NCI-H128 (cell line): ENCODE measurements at regions not wholly inside any gene's neighbourhood (a gene's known extent, or its start where the extent isn't known, plus 50 kb on each side); places are given as distances from the start of the nearest gene placed in this dataset.

Experiments used
- DNase-seq: peaks from one replicate; lab custom pipeline; 2025; ENCODE audit not compliant: unreplicated experiment; lab: John Stamatoyannopoulos, UW

DNA sequence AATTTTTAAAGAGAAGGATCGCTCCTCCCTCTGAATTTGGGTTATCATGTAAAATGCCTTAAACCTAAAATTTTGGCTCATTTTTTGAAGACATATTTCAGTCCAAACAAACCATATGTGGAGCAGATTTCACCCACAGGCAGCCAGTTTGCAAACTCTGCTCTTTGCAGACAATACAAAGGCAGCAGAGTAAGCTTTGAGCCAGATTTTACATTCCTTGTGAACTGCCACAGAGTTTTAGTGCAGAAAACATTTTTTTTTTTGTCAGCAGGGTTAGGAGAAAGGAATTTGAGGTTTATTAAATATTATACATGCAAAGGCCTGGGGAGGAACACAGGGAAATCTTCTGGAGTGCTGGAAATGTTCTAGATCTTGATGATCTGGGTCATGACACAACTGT is 171.9 kb upstream of the FN1 start:
- no peak for DNase-seq

DNA sequence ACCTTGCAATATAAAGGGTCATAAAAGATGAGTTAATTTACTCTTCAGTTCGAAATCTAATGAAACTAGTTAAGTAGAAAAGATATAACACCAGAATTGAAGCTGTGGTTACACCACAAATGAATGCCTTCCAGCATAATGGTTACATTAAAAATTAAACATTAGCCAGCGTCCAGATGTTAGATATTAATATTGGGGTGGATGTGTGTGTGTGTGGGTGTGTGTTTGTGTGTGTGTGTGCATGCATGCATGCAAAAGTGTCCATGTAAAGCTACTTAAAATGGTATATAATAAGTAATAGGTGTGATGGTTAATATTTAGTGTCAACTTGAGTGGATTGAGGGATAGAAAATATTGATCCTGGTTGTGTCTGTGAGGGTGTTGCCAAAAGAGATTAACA is 170.4 kb upstream of the FN1 start:
- no peak for DNase-seq

DNA sequence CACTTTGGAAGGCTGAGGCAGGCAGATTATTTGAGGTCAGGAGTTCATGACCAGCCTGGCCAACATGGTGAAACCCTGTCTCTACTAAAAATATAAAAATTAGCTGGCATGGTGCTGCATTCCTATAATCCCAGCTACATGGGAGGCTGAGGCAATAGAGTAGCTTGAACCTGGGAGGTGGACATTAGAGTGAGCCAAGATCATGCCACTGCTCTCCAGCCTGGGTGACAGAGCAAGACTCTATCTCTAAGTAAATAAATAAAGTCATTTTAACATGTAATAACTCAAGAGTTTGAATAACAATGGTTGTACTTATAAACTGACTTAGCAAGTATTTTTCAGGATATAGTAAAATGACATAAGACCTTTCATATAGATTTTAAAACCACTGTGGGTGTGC is 169.3 kb upstream of the FN1 start:
- no peak for DNase-seq

DNA sequence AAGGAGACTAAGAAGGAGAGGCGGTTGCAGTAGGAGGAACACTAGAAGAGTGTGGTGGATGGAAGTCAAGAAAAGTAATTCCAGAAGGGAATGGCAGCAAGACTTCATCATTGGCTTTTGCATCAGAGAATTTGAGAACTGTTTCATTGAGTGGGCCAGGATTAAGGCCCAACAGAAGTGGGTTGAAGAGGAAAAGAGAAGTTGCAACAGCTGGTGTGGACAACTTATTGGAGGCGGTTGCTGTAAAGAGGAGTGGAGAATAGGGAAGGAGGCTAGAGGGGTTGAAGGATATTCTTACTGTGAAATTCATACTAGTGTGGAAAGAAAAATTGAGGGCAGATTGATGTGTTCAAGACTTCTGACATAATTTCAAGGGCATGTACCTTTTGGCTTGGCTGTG is 168.7 kb upstream of the FN1 start:
- no peak for DNase-seq

DNA sequence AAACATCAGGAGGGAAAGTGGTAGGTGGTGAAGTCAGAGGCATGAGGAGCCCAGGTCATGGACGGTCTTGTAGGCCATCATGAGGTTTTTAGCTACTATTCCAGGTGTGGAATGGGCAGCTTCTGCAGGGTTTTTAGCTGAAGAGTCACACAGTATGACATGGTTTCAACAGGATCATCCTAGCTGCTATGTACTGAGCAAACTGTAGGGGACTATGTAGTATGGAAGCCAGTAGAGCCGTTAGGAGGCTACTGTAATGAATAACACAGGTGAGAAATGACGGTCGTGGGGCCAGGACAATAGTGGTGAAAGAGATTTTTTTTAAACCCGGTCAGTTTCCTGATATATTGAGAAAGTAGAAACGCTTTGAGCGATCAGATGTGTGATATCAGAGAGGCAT is 167.6 kb upstream of the FN1 start:
- no peak for DNase-seq

DNA sequence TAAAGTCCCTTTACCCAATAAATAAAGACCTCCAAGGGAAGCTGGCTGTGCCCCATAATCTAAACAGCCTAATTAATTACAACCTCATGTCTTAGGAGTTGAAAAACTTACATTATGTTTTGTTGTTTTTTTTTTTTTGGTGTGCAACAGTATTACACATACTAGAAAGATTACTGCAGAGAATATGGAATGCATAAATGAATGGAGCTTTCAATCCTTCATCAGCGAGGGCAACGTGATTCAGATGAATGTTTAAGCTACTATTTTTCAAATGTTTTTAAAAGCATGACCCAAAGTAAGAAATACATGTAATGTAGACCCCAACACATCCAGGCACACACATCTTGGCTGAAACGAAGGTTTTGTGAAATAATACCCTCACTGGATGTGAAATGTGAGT is 167.1 kb upstream of the FN1 start:
- no peak for DNase-seq

DNA sequence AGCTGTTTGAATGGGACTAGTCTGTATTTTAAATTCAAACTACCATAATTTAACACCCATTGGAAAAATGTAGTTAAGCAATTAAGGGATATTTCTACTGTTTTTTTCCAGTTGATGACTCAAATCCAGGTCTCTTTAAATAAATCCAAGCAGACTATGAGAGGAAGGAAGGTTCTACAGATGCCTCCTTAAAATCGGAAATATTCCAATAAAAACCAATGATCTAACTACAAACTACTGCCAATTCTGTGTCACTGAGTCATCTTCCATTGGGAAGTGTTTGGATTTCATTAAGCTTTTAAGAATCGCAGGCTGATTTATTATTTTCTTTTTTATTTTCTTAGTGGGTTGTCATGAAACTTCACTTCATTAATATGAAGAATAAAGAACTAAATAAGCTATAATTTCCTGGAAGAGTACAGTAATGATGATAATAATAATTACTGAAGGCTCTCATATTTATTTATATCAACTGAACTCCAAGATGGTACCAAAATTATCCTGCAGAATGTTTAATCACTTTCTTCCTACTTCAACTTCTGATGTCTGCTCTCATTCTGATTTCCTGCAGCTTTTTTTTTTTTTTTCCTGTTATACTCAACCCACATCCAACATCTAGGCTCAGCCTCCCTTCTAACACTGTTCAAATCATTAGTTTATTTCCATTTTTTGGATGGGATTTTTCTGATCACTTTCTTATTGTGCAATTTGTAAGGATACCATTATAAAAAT is 166.3 kb upstream of the FN1 start:
- DNase-seq, result no peak

DNA sequence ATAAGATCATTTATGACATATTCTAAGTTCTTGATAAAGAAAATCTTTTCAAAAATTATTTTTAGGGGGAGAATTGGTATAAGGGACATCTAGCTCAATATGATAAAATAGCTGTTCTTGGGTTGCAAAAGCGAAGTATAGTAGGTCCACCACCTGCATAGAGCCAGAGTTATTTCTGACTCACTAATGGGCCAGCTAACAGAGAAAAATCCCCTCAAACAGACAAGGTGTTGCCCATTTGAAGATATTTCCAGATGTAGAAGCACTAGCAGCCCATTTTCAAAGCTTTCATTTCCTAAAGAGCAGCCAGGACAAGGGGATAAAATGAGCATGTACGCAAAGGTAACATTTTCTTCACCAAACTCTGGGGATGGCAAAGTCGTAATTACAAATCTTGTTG is 165.7 kb upstream of the FN1 start:
- no peak for DNase-seq

DNA sequence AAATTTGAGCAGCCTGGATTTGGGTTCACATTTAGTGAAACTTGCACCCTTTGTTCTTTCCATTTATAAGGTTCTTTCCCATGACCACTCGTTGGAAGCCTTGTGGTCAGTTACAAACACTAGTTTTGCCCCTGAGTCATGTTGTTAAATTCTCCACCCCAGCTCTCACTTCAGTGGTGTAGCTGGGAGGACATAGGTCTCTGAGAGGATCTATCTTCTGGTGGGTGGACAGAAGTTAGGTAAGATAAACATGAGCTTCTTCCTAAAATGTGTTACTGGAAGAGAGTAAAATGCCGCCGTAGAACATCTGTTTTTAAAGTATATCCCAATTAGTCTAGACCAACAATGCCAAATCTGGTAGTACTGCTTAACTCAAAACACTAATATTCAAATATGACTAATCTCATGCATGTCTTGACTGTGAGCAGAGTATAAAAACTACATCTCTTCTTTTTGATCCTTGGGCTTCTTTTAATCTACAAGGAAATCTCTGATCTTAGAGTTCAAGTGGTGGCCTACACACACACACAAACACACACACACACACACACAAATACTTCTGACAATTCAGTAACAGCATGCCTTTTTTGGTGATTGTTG is 162.6 kb upstream of the FN1 start:
- no peak for DNase-seq

DNA sequence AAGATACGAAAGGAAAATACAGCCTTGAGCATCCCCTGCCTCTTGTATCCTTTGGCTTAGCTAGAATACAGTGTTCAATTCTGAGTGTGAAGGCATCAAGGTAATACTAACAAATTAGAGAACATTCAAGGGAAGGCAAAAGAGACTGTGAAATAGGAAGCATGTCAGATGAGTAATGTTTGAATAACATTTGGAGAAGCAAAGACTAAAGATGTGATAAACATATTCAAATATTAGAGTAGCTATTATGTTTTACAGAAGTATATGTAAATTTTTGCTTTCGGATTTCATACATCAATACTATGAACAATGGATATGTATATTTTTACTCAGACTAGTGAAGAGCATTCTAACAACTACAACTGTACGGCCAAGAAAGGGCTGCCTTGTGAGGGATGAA is 161.7 kb upstream of the FN1 start:
- no peak for DNase-seq

DNA sequence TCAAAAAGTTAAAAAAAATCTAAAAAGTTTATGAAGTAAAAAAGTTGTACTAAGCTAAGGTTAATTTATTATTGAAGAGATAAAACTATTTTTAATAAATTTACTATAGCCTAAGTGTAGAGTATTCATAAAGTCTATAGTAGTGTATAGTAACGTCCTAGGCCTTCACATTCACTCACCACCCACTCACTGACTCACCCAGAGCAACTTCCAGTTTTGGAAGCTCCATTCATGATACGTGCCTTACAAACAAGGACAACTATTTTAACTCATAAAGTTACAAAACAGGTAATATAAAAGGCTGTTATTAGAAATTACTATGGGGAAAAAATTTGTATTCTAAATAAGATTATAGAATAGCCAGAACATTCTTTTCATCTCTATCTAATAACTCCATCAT is 158.9 kb upstream of the FN1 start:
- no peak for DNase-seq

DNA sequence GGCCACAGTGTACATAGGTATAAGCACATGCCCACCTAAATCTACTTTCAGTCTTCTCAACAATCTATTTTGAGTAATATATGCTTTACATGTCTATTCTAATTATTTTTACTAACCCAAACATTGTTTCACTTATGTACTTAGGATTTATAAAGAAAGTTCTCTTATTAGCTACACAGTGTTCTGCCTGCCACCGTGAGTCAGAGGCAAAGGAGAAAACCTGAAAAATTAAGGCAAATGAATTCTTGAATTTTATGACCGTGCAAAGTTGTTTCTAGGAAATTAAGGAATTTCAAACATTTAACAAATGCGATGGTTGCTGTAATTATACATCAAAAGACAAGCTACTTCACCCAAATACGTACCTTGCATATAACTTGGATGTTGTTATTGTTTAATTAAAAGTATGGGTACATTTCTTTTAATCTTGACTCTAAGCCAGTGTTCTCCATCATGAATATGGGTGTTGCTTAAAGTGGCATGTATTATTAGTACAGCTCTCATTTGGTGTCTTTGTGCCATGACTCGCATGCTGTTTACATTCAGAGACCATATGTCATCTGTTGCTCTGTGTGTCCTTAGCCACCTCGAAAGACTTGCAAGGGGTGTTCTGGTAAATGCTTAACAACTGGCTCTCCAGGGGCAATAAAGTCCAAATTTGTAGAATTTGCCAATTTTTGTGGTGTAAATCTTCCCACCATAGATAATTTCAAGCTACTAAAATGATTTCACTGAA is 154.3 kb upstream of the FN1 start:
- no peak for DNase-seq

DNA sequence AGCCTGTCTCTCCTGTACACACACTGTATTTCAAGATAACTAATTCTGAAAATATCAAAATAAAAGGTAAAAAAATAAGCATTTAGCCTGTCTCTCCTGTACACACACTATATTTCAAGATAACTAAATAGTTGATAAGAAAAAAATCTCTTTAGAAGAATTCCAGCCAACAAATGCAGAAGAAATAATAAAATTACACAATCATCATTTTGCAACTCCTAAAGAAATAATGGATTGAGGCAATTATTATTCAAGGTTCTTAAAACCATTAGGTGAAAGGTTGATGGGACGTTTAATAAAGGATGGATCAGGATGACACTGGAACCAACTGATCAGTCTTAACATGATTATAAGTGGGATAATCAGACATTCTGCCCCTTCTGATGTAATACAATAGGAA is 148.0 kb upstream of the FN1 start:
- no peak for DNase-seq

DNA sequence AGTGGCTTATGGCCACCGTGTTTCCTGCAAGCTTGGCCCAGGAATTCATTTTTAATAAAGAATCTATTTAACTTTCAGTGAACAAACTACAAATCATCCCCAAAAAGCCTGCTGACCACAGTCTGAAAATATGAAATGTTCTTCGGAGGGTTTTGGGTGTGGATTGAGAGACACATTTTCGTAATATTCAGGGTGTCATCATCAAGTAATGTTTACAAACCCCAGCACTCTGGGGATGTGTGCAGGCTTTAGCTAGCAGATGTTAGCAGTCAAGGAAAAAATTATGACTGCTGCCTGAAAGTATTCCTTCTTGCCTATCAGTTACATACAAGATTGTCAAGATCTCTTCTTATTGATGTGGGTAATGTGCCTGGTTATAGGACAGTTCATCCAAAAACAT is 143.9 kb upstream of the FN1 start:
- DNase-seq, result no peak

DNA sequence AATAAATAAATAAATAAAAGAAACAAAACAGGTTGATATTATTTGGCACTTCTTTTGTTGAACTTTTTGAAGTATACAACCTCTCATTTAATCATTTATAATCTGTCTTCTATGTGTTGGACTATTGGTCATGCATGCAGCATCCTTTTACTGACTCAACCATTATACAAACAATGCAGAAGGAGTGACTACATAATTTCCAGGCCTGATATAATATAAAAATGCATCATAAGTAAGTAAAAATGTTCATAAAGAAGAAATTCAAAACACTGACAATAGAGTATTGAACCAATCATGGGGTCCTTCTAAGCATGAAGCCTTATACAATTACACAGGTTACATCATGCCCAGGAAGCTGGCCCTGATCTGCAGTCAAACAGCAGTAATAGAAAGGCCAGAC is 141.5 kb upstream of the FN1 start:
- DNase-seq, result no peak

DNA sequence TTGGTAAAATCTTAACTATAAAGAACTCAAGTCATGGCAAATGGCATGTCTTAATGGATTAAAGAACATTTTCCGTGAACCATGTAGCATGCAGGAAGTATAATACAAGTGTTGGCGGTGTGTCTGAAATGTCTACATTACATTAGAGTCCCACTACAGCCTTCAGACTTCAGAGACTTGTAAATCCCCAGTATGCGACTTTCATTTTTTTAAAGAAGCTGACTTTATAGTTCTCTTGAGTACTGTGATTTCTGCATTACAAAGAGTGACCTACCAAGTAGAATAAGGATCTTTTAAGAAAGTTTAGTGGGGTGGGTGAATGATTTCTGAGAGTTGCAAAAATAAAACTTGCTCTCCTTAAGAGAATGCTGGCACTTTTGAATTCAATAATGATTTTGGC is 140.7 kb upstream of the FN1 start:
- no peak for DNase-seq

DNA sequence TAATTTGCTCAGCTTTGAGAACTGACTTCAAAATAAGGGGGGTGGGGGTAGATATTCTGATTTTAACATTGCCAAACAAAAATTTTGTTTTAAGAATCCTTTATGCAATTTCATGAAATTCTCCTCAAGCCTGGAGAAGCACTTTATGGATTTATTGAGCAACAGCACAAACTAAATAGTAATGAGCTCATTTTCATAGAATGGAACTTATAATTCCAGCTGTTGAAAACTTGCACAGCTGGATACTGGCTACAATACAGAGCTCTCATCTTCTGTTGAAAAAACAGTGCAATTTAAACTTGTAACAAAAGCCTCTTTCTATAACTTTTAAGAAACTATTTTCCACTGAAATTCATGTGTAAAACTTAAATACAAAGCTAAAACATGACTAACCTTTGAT is 137.6 kb upstream of the FN1 start:
- DNase-seq, result no peak

DNA sequence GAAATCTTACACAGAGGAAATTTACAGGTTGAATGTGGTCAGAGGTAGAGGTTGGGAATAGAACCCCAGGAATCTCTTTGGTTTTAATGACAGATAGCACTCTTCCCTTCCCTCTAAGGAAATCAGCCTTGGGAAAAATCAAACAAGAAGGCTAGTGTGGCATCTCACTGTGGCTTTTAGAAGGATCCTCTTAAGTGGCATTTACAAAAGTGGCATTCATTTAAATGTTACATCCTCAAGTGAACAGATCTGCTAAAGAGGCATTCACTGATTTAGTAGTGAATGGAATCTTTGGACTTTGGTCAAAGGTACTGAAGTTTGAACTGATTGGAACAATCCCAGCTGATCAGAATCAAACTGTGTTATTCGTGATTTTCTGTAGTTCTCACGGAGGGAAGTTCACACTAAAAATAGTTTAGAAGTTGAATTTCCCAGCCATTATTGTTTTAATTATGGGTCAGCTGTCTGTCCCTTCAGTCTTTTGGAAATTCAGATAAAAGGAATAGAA is 136.5 kb upstream of the FN1 start:
- DNase-seq, result no peak

DNA sequence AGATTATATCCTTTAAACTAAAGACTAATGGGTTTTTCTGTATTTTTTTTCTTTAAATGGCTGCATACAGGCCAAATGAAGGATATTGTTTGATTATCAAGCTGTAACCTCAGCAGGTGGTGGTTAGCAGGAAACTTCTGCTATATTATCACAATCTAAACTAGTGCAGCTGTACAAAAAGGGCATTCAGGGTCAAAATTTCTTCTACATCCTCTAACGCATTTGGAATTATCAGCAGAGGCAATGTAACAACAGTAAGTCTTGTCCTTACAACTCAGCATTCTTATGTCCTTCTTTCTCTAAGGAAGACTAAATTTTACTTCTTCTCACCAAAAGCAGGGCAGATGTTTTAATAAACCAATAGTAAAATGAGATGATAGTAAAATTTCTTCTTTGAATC is 135.8 kb upstream of the FN1 start:
- no peak for DNase-seq

DNA sequence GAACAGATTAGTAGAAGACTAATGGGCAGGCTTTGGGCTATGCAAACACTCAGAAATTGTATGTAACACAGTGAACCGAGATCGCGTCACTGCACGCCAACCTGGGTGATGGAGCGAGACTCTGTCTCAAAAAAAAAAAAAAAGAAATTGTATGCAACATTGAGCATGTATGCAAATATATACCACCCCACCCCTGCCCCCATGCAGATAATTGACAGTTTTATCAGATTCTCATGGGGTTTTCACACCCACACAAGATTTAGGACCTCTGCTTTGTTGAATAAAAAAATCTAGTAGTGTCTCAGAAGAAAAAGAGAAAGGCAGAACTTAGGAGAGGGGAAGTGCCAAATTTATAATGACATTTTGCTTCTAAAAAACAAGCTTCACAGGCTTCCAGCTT is 131.6 kb upstream of the FN1 start:
- no peak for DNase-seq

DNA sequence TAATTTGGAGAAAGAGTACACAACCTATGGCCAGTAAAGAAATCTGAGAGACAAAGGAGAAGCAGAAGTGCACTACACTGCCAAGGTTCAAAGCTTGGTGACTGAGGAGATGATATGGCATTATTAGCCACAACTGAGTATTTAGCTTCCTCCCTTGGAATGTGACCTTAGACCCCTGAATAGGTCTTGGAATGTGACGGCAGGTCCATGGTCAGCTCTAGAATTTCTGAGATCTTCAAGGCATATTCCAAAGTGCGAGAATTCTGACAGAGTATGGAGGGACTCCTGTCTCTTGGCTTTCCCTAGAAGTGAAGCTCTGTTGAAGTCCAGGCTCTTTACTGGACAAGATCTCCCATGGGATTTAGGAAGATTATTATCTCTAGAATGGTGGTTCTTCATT is 130.0 kb upstream of the FN1 start:
- no peak for DNase-seq

DNA sequence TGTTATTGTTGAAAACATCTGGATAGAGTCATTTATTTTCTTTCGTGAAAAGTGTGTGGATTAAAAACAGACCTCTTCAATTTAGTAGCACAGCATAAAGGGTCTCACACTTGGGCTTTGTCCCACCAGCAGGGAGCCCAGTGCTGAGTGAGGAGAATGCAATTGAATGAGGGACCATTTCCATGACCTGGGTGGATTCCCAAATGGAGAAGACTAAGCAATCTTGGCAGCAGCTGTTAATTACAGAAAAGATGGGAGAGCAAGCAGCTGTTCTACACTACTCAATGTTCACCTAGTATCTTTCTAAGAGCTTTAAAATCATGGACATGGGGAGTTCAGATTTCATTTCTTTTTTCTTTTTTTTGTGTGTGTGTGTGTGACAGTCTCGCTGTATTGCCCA is 121.8 kb upstream of the FN1 start:
- DNase-seq, result no peak
